Prostate gland (tissue), 2 donors: ENCODE measurements at regions not wholly inside any gene's neighbourhood (a gene's known extent, or its start where the extent isn't known, plus 50 kb on each side); places are given as distances from the start of the nearest gene placed in this dataset.

Source experiments
- CTCF ChIP-seq, 4 experiments: fragments of 200-600 bp in 2 of 4; fragments of 450-650 bp in 2 of 4; sonication (generic) in 2 of 4; IDR thresholded peaks; 1 replicate in 3 of 4; 2 replicates in 1 of 4; pipeline ENCODE4 v1.5.1; 2016 to 2019; ENCODE audit warnings: antibody characterized with exemption in 4 of 4, mild to moderate bottlenecking in 2 of 4, moderate library complexity in 2 of 4
- POLR2AphosphoS5 ChIP-seq: sonication (generic); formaldehyde crosslinking; IDR thresholded peaks from one replicate; pipeline ENCODE4 v1.6.1; 2017; ENCODE audit warnings: antibody characterized with exemption

GRCh38 chr10:2097937-2098336 is 360.6 kb upstream of the ADARB2 start:
- TF ChIP-seq CTCF (IDR thresholded peaks at IDR 0.05) (no peak), POLR2AphosphoS5 (no peak)
